ENCODE measurements at regions not wholly inside any gene's neighbourhood (a gene's known extent, or its start where the extent isn't known, plus 50 kb on each side); places are given as distances from the start of the nearest gene placed in this dataset.

DNA sequence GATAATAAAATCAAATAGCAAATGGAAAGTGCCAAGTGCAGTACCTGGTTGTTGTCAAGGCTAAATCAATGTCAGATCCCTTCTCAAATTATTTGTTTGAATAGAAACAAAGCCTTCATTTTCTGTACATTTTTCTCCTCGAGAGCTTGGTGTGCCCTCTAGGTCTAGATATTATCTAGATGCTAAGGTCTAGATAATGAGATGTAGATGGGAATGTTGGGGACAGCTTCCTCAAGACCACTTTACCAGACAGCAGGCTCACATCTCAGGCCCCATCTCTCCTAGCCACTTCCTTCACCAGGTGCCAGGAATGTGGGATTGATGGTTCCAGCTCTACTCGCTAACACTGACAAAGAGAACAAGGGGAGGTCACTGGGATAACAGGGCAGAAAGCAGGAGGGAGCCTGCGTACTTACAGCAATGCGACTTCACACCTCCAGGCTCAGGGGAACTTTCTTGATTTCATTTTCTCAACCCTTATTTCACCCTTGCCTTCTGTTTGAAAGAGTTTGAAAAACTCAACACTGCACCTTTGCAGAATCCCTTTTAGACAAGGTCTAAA is 451.4 kb upstream of the VSTM2A start:
- no peak for ATAC-seq
- TF ChIP-seq ZNF565 (CRISPR knock-in tag; conservative IDR thresholded peaks at IDR 0.05; ENCODE audit: low read depth) (no peak), ZC3H10 (CRISPR knock-in tag; IDR thresholded peaks at IDR 0.05) (no peak), CSRNP3 (CRISPR knock-in tag; IDR thresholded peaks at IDR 0.05) (no peak), ZFP3 (CRISPR knock-in tag; IDR thresholded peaks at IDR 0.05) (no peak), TOX (CRISPR knock-in tag; IDR thresholded peaks at IDR 0.05; ENCODE audit: borderline replicate concordance) (no peak), TCF4 (CRISPR knock-in tag; IDR thresholded peaks at IDR 0.05; ENCODE audit: borderline replicate concordance) (no peak), RARB (CRISPR knock-in tag; IDR thresholded peaks at IDR 0.05) (no peak), OSR1 (CRISPR knock-in tag; IDR thresholded peaks at IDR 0.05) (no peak), CSDC2 (CRISPR knock-in tag; IDR thresholded peaks at IDR 0.05) (no peak), BACH2 (CRISPR knock-in tag; IDR thresholded peaks at IDR 0.05; ENCODE audit: borderline replicate concordance) (no peak)
- TF ChIP-seq, protein P1, sequence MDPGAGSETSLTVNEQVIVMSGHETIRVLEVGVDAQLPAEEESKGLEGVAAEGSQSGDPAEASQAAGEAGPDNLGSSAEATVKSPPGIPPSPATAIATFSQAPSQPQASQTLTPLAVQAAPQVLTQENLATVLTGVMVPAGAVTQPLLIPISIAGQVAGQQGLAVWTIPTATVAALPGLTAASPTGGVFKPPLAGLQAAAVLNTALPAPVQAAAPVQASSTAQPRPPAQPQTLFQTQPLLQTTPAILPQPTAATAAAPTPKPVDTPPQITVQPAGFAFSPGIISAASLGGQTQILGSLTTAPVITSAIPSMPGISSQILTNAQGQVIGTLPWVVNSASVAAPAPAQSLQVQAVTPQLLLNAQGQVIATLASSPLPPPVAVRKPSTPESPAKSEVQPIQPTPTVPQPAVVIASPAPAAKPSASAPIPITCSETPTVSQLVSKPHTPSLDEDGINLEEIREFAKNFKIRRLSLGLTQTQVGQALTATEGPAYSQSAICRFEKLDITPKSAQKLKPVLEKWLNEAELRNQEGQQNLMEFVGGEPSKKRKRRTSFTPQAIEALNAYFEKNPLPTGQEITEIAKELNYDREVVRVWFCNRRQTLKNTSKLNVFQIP (CRISPR knock-in tag; IDR thresholded peaks at IDR 0.05; ENCODE audit: borderline replicate concordance, low read depth): no peak

DNA sequence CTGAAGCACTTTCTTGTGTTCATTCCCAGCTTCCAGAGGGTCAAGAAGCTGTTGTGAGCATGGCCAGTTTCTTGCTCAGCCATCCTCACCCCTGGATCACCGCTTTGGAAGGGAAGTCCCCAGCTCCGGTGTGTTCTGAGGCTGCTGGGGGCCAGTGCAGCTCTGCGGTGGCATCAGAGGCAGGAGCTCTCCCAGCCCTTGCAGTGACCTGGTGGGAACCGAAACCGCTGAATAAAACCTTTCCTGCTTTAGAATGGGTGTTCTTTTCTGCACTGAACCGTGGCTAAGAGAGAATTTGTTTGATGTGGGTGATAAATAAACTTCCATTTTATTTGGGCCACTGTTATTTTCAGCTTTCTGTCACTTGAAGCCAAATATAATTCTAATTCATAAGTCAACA is 450.9 kb upstream of the VSTM2A start:
- ATAC-seq: no peak
- no peak for TF ChIP-seq ZC3H10 (CRISPR knock-in tag; IDR thresholded peaks at IDR 0.05)
- no peak for TF ChIP-seq ISL1 (CRISPR knock-in tag; IDR thresholded peaks at IDR 0.05)
- TF ChIP-seq ZNF70 (CRISPR knock-in tag; IDR thresholded peaks at IDR 0.05): no peak
- no peak for TF ChIP-seq GLIS3 (CRISPR knock-in tag; IDR thresholded peaks at IDR 0.05)
- TF ChIP-seq OSR1 (CRISPR knock-in tag; IDR thresholded peaks at IDR 0.05): no peak
- TF ChIP-seq SNAI2 (CRISPR knock-in tag; IDR thresholded peaks at IDR 0.05): no peak
- TF ChIP-seq CSRNP3 (CRISPR knock-in tag; IDR thresholded peaks at IDR 0.05): no peak
- TF ChIP-seq ZNF8 (CRISPR knock-in tag; IDR thresholded peaks at IDR 0.05): no peak
- TF ChIP-seq CSDC2 (CRISPR knock-in tag; IDR thresholded peaks at IDR 0.05): no peak
- no peak for TF ChIP-seq PATZ1 (CRISPR knock-in tag; IDR thresholded peaks at IDR 0.05; ENCODE audit: borderline replicate concordance)
- no peak for TF ChIP-seq RARB (CRISPR knock-in tag; IDR thresholded peaks at IDR 0.05)
- TF ChIP-seq TCF4 (CRISPR knock-in tag; IDR thresholded peaks at IDR 0.05; ENCODE audit: borderline replicate concordance): no peak
- TF ChIP-seq ZFP3 (CRISPR knock-in tag; IDR thresholded peaks at IDR 0.05): no peak
- TF ChIP-seq ARNTL (CRISPR knock-in tag; IDR thresholded peaks at IDR 0.05; ENCODE audit: borderline replicate concordance, low read depth): no peak
- TF ChIP-seq ZFP30 (CRISPR knock-in tag; IDR thresholded peaks at IDR 0.05): no peak
- TF ChIP-seq, protein P2, sequence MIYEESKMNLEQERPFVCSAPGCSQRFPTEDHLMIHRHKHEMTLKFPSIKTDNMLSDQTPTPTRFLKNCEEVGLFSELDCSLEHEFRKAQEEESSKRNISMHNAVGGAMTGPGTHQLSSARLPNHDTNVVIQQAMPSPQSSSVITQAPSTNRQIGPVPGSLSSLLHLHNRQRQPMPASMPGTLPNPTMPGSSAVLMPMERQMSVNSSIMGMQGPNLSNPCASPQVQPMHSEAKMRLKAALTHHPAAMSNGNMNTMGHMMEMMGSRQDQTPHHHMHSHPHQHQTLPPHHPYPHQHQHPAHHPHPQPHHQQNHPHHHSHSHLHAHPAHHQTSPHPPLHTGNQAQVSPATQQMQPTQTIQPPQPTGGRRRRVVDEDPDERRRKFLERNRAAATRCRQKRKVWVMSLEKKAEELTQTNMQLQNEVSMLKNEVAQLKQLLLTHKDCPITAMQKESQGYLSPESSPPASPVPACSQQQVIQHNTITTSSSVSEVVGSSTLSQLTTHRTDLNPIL (CRISPR knock-in tag; IDR thresholded peaks at IDR 0.05; ENCODE audit: low read depth): no peak
- TF ChIP-seq TSHZ2 (CRISPR knock-in tag; IDR thresholded peaks at IDR 0.05): no peak
- TF ChIP-seq BACH2 (CRISPR knock-in tag; IDR thresholded peaks at IDR 0.05; ENCODE audit: borderline replicate concordance): no peak
- no peak for TF ChIP-seq TOX (CRISPR knock-in tag; IDR thresholded peaks at IDR 0.05; ENCODE audit: borderline replicate concordance)
